Fibroblast of skin of left biceps (primary cell): ENCODE measurements at regions not wholly inside any gene's neighbourhood (a gene's known extent, or its start where the extent isn't known, plus 50 kb on each side); places are given as distances from the start of the nearest gene placed in this dataset.
"Not testable (repeated sequence)": the region's sequence is repeated elsewhere in the genome, so short reads cannot be mapped to it uniquely, and the experiment has no call there.

ENCODE experiments used
- DNase-seq, 2 experiments: peaks; one replicate each; pipeline ENCODE4 v3.0.0-alpha.2; 2013; ENCODE audit warnings: low read depth in 2 of 2

- DNase-seq = no peak
Observed at GRCh38 chr7:131961054-131961680, 404.7 kb upstream of the PODXL start.

GRCh38 chr7:131959106-131959812 lies 402.8 kb upstream of the PODXL start:
- DNase-seq = no peak

GRCh38 chr7:131957338-131958020 lies 401.1 kb upstream of the PODXL start:
- DNase-seq = no peak

- no peak for DNase-seq
Observed at GRCh38 chr7:131956864-131957263, 400.4 kb upstream of the PODXL start.

GRCh38 chr7:131955679-131956078 lies 399.3 kb upstream of the PODXL start:
- DNase-seq = no peak

GRCh38 chr7:131953184-131953583 lies 396.8 kb upstream of the PODXL start:
- no peak for DNase-seq

GRCh38 chr7:131952365-131952764 lies 395.9 kb upstream of the PODXL start:
- no peak for DNase-seq

GRCh38 chr7:131950758-131951157 lies 394.3 kb upstream of the PODXL start:
- no peak for DNase-seq

- DNase-seq = no peak
Observed at GRCh38 chr7:131949659-131950058, 393.2 kb upstream of the PODXL start.

- no peak for DNase-seq
Observed at GRCh38 chr7:131948434-131949053, 392.1 kb upstream of the PODXL start.

- DNase-seq = no peak
Observed at GRCh38 chr7:131947661-131948060, 391.2 kb upstream of the PODXL start.

GRCh38 chr7:131945957-131946544 lies 389.6 kb upstream of the PODXL start:
- no peak for DNase-seq

GRCh38 chr7:131945313-131945911 lies 389.0 kb upstream of the PODXL start:
- peak in 1 of 2 experiments; percentile 13 for DNase-seq

GRCh38 chr7:131944556-131945069 lies 388.2 kb upstream of the PODXL start:
- no peak for DNase-seq

- no peak for DNase-seq
Observed at GRCh38 chr7:131943646-131944045, 387.2 kb upstream of the PODXL start.

GRCh38 chr7:131943211-131943610 lies 386.8 kb upstream of the PODXL start:
- no peak for DNase-seq

- DNase-seq = no peak
Observed at GRCh38 chr7:131942287-131943150, 386.1 kb upstream of the PODXL start.

- DNase-seq = no peak
Observed at GRCh38 chr7:131941291-131941690, 384.9 kb upstream of the PODXL start.

GRCh38 chr7:131940621-131941165 lies 384.3 kb upstream of the PODXL start:
- no peak for DNase-seq

GRCh38 chr7:131938788-131939187 lies 382.4 kb upstream of the PODXL start:
- not testable (repeated sequence) for DNase-seq
